ENCODE measurements at regions not wholly inside any gene's neighbourhood (a gene's known extent, or its start where the extent isn't known, plus 50 kb on each side); places are given as distances from the start of the nearest gene placed in this dataset.

DNA sequence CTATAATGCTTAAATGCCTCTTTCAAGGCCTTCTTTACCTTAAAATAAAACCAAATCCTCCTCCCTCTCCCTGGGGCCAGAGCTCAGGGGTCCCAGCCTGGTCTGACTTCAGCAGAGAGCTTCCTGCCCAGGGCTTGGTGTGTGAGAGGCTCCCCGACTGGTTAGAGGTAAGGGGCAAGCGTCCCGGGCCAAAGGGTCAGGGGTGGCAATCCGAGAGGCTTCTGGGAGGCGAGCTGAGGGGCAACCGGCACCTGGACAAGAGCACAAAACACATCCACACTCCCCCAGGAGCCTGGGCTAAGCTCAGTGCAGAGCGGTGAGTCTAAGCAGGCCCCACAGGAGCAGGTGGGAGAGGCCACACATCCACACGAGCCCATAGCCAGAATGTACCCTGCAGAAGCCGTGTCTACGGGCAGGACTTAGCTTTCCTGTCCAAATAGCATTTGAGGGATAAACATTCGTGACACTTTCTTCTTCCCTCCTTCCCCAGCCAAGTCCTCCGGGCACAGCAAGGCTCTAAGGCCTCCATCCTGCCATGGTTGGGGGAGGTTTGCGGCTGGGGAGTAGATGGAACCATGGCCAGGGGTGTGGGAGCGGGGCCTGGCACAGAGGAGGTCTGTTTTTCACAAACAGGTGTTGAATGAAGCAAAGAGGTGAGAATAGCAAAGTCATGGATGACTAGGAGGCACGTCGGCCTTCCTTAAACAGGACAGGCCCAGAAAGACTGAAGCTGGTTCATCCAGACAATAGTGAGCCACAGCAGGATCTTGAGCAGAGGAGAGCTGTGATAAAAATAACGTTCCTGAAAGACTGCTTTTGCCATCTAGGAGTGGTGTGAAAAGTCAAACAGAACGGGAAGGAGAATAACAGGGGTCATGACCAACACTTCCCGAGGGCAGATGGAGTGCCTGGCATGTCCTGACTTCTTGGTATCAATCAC, 98.7 kb upstream of the IQSEC1 start:
- Histone ChIP-seq H2AFZ (replicated peaks; ENCODE audit: low read length, poor library complexity) (no peak overlapping the region), H3K27me3 (ENCODE audit: control insufficient read depth, insufficient read depth, low read length) (peaks cover 2% of the 10 kb centered on the region), H4K91ac (ENCODE audit: insufficient read depth, low read depth, low read length) (no peak overlapping the region), H3K4me3 (ENCODE audit: insufficient read depth, low read depth, low read length) (no peak overlapping the region), H4K5ac (ENCODE audit: low read depth, low read length) (no peak overlapping the region), H3K18ac (ENCODE audit: low read depth, low read length) (no peak overlapping the region), H2BK15ac (ENCODE audit: low read depth, low read length) (no peak overlapping the region), H3K14ac (replicated peaks; ENCODE audit: low read depth, low read length) (no peak overlapping the region), H3K4me2 (ENCODE audit: low read depth, low read length) (no peak overlapping the region), H4K20me1 (ENCODE audit: insufficient read depth, low read length) (no peaks in the 10 kb centered on the region), H2BK120ac (ENCODE audit: low read depth, low read length) (no peak overlapping the region), H2BK5ac (ENCODE audit: low read depth, low read length, poor library complexity, severe bottlenecking) (no peak overlapping the region), H3K56ac (ENCODE audit: extremely low read depth, insufficient read depth, low read length) (no peak overlapping the region), H3K27ac (ENCODE audit: insufficient read depth, low read length) (no peak overlapping the region), H3K9me1 (ENCODE audit: insufficient read depth, low read length) (no peaks in the 10 kb centered on the region), H2AK5ac (ENCODE audit: low read depth, low read length) (no peak overlapping the region), H2AK9ac (replicated peaks; ENCODE audit: low read depth, low read length, poor library complexity) (no peak overlapping the region), H3K4ac (ENCODE audit: low read depth, low read length) (no peak overlapping the region), H4K8ac (ENCODE audit: low read depth in 2 of 2, low read length in 2 of 2) (no peak overlapping the region), H3K79me1 (ENCODE audit: low read depth in 1 of 2, low read length in 2 of 2) (no peaks in the 10 kb centered on the region), H3K4me1 (ENCODE audit: control insufficient read depth, insufficient read depth, low read length) (no peaks in the 10 kb centered on the region), H3K23ac (ENCODE audit: low read depth, low read length) (no peak overlapping the region), H3K9me3 (ENCODE audit: control insufficient read depth, insufficient read depth, low read length) (no peaks in the 10 kb centered on the region), H2BK20ac (ENCODE audit: low read depth, low read length) (no peak overlapping the region), H3K9ac (ENCODE audit: low read depth, low read length) (no peak overlapping the region), H3K36me3 (ENCODE audit: control insufficient read depth, insufficient read depth, low read length) (no peaks in the 10 kb centered on the region)
- TF ChIP-seq MAFK (IDR thresholded peaks at IDR 0.05; ENCODE audit: low read depth, low read length) (no peak), POLR2A (IDR thresholded peaks at IDR 0.05; ENCODE audit: low read depth, low read length) (no peak), NFE2L2 (IDR thresholded peaks at IDR 0.05; ENCODE audit: low read depth, low read length) (no peak)
- WGBS, 2 experiments (ENCODE audit: extremely low coverage in 2 of 2, insufficient read length in 1 of 2) = 36% methylated on average over 2 of the region's 19 CpGs; no CpG with 5 or more reads in 1 of the 2 experiments
- no peak for DNase-seq
- ChIA-PET POLR2A (ENCODE audit: unreplicated experiment) (no interaction called here), CTCF (no interaction called here)
- no TSS peak for BruUV-seq (replicated peaks)
- dilution Hi-C loops (cut with HindIII; ENCODE audit: low sequenced_read_pairs, unreplicated experiment) (no loop called here), intact Hi-C loops (cut with micrococcal nuclease) (no loop called here), in situ Hi-C loops (cut with MboI; ENCODE audit: low sequenced_read_pairs) (no loop called here)
- no peak for ATAC-seq (ENCODE audit: low read depth)
